Ecto neural progenitor cell (in vitro differentiated cells): ENCODE measurements at regions not wholly inside any gene's neighbourhood (a gene's known extent, or its start where the extent isn't known, plus 50 kb on each side); places are given as distances from the start of the nearest gene placed in this dataset.
A peak's percentile ranks its signal among the peaks of the same experiment; 100 is the strongest.

Experiments used
- DNase-seq: peaks from one replicate; pipeline ENCODE4 v3.0.0-alpha.2; 2018; ENCODE audit warnings: low spot score

DNA sequence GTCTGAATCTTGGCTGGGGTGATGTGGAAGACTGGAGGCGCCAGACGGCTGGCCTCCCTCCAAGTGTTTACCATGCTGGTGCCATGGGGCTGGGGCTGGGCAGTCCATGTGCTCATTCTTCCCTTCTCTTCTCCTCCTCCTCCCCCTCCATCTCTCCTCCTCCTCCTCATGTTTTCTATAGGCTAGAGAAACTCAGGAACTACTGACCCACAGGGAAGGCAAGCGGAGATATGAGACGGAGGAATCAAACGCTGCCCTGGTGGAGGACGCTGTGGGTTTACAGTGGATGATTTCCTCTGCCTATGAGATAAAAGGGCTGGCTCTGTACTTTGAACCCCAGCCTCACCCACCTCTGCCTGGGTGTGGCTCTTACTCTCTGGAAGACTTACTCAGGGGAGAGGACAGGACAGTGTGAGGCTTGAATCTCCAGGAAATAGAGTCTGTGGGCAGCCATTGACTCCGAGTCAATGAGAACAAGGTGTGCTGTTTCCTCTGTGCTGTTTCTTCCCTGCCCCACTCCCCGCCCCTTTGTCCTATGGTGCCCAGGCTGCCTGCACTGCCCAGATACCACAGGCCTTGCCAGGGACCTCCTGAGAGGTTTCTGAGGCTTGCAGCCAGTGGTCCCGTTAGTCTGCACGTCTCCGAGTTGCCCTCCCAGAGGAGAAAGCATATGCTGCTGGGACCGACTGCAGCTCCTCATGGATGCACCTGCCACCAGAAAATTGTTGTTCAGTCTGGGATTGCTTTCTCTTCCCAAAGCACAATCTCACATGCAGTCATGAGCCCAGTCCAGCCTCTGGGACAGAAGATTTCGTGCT, 132.6 kb upstream of the ARHGAP5 start:
- DNase-seq = no peak

DNA sequence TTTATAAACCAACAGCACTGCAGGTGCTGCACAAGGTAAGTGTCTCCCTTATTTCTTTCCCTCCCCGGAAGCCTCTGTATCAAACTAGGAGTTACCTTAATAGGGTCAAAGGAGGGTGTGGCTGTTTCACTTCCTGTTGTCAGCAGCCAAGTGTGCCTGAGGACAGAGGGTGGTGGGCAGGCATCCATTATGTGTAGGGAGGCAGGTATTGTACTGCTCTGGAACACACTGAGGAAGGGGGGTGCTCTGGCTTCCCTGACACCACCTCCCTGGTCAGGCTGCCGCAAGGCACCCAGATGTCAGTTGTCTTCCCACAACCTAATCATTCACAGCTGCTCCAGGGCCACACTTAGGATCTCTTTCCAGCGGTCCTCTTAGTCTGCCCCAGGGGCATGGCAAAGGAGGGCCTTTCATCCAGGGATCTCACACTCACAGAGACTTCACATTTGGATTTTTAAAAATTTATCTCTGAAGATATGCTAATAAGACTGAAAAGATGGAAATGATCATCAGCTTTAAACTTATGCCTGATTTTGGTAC, 132.0 kb upstream of the ARHGAP5 start:
- DNase-seq = no peak

DNA sequence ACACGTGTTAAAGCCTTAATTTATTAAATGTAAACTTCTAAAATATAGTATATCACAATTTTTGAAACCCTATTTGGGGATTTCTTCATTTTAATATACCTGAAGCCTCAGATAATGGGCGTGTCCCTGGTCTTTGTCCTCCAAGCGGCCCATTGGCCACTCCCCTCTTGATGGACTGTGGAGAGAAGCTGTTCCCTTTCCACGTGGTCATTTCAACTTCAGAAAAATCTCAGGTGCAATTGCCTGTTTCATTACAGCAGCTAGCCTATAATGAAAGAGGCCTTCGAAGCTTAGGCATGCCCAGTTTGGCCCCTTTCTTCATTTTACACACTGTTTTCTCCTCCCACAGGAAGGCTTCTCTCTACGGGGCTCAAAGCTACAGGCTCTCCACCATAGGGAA, 131.4 kb upstream of the ARHGAP5 start:
- DNase-seq = no peak

DNA sequence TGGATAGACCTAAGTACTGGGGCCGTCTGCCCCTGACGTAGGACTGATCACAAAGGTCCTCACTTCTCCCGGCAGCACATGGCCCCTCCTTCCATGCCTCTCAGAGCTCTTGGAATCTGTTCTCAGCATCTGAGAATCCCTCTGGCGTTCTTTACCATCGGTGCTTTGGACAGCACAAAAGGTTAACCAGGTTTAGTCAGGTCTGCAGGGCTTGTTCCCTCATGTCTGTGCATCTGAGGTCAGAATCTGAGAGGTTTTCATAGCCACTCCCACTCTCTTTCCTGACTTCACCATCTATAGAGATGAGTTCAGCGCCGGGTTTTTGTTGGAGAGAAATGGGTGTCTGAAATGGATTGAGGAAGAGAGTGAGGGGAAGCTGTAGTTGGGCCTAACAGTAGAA, 130.0 kb upstream of the ARHGAP5 start:
- no peak for DNase-seq

DNA sequence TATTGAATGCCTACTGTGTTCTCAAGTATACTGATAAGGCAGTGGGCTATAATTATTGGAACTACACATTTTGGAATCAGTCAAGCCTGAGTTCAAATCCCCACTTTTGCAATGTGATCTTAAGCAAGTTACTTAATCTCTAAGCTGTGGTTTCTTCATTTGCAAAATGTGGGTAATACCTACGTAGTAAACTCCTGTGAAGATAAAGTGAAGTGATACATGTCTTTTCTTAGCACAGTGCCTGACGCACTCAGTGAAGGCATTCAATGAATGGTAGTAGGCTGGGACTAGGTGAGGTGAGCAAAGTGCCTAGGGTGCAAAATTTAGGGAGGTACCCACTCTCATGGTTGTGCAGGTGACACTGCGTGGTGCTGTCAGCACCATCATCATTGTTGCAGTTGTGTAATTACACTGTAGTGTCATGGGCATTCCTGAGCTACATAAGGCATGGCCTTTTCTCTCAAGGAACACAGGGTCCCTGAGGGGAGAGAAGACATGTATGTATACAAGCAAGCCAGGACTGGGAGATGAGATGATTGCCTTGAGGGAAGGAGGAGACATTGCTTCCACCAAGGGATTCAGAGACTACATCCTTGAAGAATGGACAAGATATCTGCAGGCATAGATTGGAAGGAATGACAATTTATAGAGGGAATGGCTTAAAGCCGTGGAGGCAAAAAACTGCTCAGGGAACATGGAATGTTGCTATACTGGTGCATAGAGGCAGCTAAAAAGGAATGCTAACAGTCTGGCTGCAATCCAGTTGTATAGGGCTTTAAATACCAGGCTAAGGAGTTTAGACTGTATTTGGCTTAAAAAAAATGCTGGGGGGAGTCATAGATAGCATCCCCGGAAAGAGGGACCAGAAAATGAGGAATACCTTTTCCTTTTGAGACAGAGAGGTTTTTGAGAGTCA, 129.2 kb upstream of the ARHGAP5 start:
- DNase-seq = no peak

DNA sequence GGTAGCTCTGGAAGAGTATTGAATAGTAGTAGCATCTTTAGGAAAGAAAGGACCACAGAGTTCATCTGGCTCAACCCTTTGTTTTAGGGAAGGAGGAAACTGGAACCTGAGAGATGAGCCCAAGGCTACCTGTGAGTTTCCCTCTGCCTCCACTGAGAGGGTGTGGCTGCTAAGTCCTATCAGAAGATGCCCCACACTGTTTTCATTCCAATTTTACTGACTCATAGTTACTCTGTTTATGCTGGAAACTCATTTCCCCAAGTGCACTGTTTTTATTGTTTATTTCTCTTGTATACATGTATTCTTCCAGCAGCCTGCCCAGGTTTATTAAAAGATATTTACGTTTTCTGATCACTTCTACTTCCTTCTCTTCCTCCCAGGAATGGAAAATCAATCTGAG, 127.4 kb upstream of the ARHGAP5 start:
- no peak for DNase-seq

DNA sequence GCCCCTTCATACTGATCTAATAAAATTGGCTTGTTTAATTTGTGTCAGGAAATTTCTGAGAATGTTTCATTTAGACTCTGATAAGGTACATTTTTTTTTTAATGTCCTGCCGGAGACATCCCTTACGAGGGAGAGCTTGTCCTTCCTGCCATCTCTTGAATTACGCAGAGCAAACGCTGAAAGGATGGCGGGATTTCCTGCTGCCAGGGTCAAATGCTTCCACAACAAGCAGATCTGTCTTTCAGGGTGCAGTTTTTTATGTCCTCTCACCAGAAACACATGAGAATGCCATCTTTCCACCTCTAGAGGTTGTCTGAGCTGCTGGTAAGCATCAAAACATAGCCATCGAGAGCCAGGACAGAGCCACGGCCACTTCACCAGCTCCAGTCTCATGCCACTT, 126.8 kb upstream of the ARHGAP5 start:
- no peak for DNase-seq

DNA sequence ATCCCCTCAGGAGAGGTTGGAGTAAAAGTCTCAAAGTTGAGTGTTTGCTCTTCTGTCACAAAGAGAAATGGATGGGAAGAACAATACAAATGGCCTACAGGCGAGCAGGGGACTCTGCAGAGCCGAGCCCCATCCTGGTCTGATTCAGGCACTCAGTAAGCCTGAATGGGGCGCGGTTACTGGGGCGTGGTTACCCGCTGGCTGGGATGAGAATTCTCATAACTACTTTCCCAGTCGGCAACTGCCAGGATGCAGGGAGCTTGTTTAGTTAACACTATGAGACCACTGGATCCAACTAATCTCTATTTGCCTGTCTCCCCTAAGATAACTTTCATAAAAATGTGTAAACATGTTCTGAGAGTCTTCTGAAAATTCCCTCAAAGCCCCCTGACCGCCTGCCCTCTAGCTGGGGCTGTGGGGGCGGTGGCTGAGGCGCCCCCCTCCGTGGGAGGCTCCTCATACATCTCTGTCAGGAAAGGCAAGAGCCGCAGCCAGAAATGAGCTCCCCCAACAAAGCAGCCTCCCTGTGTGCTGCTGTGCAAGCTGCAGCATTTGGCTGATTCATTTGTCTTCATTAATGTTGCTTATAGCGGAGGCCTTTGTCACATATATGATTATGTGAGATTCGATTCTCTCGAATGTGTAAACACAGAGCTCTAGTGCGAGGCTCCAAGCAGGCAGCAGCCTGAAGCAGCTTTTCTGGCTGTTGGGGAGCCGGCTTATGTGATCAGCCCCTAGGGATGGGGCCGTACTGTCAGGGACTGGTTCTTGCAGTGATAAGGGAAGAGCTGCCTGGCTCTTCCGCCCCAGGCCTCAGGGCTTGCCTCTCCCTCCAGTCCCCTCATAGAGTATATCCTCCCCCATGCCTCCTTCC, 126.1 kb upstream of the ARHGAP5 start:
- peak; percentile 68 for DNase-seq

DNA sequence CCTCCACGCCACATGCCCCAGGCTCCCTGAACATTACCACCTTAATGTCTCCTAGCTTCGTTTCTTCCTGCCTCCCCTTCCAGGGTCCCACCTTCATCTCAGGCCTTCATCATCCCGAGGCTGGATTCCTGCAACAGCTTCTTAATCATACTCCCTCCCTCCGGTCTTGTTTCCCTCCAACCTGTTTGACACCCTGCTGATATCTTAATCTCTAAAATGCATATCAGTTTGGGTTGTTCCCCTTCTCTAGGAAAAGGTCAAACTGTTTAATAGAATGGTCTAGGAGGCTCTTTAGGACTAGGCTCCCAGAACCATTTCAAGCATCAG, 125.5 kb upstream of the ARHGAP5 start:
- no peak for DNase-seq

DNA sequence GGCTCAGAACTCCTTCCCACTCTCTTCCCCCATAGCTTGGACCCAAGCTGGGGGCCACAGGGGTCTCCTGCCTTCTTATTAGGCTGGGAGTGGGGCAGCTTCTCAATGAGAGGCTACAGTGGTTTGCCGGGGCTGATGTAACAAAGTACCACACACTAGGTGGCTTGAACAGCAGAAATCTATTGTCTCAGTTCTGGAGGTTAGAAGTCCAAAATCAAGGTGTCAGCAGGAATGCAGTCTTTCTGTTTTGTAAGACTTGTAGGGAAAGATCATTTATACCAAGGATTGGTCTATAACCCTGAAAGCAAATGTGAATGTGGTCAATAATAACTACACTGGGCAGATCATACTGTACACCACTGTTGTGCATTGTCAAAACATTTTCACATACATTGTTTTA, 124.5 kb upstream of the ARHGAP5 start:
- DNase-seq = no peak

DNA sequence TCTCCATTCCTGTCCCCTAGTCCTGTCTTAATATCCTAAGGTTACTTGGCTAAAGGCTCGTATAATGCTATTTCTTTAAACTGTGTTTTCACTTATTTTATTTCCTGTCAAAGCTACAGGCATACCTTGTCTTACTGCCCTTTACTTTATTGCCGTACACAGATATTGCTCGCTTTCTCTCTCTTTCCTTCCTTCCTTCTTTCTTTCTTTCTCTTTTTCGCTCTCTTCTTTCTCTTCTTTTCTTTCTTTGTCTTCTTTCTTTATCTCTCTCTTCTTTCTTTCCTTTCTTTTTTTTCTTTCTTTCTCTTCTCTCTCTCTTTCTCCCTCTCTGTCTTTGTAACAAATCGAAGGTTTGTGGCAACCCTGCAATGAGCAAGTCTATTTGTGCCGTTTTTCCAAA, 123.9 kb upstream of the ARHGAP5 start:
- DNase-seq = no peak

DNA sequence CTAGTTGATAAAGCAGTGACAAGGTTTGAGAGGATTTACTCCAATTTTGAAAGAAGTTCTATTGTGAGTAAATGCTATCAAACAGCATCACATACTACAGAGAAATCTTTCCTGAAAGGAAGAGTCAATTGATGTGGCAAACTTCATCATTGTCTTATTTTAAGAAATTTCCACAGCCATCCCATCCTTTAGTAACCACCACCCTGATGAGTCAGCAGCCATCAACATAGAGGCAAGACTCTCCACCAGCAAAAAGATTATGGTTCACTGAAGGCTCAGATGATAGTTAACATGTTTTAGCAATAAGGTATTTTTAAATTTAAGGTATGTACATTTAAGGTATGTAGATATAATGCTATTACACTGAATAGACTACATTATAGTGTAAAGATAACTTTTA, 122.1 kb upstream of the ARHGAP5 start:
- no peak for DNase-seq

DNA sequence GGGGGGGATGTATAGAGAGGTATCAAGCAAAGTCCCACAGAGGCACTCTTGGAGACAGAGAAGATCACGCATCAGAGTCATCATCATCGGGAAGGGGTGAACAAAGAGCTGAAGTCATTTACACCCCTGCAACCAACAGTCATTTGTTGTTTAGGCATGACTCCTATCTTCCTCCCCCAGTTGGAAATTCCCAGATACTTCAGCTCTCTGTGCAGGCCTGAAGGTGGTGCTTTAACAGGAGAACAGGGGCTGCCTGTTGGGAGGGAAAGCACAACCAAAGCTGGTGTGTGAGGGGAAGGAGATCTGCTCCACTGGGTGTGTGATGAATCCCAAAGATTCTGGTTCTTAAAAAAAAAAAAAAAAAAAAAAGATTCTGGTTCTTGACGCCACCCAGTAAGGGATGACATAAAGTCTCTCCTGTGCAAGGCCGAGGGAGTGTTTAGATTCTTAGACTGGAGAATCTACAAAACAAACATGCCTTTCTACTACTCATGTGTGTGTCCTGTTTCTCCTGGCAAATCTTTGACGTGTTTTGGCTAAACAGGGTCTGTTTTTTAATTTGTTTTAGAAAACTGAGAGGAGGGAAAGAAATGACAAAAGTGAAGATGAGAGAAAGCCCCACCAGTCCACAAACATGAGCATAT, 121.0 kb upstream of the ARHGAP5 start:
- no peak for DNase-seq

DNA sequence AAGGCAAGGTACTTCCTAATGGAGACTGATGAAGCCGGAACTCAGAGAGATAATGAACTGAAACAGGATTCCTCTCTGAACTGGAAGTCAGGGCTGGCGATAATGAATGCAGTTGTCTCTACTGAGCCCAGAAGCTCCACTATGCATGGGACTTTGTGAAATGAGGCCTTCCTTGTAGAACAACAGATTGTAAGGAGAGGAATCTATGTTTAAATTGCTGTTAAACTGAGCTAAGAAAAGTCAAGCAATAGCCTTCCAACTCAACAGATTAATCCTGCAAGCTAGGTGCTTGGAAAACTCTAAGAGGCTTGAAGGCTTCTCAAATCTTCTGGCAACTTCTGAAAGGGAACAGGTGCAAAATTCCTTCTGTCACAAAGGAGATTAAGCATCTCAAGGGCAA, 119.5 kb upstream of the ARHGAP5 start:
- DNase-seq = no peak

DNA sequence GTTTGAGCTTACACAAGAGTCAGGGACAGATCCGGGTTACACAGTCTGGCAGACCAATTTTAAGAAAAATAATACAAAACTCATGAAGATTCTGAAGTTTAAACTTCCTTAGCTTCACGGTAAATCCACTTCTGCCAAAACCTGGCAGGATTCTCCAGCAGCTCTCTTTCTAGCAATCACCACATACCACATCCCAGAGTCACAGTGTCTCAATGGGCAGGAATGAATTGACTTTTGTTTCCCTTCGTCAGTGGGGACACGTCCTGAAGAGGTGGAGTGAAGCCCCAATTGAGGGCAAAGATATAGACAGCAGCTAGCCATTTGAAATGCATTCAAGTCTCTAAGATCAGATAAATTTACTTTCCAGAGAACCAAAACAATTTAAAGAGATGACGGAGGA, 117.1 kb upstream of the ARHGAP5 start:
- DNase-seq = no peak

DNA sequence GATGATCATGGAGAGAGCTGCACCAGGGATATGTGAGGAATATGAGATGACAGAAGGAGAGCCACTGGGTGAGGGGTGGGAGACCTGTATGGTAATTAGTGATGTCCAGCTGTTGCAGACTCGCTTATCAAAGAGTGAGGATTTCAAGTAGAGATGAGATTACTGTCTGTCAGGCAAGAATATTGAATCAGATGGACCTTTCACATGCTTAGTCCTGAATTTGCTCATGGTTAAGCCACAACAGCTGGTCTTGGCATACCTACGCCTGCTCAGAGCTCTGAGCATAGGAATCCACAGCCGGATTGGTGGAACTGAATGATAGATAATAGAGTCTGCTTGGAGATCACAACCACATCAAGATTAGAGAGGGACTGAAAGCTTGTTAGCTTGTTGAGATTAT, 115.2 kb upstream of the ARHGAP5 start:
- no peak for DNase-seq

DNA sequence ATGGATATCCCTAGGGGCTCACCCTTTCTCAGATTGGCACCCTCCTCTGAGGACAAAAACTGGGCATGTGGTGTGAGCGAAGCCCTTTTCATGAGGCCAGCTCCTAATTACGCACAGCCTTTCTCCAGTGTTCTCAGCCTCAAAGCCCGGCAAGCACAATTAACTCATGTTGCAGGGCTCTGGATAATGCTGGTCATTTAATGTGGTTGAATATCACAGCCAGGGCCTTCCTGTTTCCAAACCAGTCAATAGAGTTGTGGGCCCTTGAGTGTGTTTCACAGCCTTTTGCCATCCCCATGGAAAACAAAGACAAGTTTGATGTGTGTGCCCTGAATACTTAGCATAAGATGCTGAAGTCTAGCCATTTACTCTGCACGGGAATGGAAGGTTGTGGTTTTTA, 114.2 kb upstream of the ARHGAP5 start:
- DNase-seq = no peak

DNA sequence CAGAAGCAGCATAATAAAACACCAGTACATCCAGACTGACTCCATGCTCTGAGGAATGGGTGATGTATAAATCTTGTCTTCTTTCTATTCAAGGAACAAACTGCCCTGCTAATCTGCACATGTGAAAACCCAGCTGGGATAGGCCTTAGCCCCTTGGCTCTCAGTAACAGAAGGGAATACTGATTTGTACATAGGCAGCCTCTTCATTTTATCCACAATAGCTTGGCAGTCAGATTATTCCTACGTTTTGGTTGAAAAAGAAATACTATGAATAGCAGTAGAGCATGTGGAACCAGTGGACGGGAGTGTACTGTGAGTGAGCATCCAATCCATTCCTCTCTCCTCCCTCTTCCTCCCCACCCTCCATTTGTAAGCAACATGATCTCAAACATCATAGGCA, 113.5 kb upstream of the ARHGAP5 start:
- DNase-seq = no peak

DNA sequence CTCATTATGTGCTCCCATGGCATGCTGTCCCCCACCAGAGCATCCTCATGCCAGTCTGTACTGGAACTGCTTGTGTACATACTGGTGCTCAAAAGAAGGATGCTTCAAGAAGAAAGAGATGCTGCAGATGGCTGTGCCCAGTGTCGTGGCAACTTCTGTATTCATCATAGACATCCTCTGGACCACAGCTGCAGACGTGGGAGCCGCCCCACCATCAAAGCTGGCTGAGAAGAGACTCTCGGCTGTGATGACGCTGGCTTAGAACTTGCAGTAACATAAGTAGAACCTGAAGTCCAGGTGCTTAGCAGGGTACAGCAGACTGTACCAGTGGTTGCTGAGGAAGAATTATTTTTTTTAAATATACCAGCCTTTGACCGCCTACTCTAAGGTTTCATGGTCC, 112.6 kb upstream of the ARHGAP5 start:
- DNase-seq = no peak

DNA sequence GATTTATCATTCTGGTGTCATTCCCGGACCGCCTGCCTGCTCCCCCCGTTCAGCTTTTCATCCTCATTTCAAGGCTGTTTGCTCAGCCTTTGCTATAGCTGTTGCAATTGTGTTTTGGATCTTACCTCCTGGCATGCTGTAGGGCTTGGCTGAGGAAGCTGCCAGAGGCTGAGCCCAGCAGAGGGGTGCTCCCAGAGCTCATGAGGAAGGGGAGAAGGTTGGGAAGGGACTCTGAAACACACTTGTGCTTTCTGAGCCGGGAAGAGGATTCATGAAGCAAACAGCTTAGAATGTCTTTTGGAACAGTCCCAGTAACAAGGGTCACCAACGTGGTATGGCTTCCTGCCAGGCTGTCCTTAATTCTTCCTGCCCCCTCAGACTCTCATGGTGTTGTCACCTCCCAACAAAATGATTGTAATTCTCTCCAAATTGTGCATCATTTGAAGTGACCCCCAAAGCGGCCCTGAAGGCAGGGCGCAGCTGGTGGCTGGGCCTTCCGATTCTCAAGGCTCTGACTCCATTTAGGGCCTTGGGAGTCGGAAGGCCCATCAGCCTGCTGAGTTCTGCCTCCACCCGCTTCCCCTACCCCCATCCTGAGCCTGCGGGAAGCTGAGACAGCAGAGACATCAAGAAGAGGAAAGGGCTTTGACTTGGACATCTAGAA, 111.9 kb upstream of the ARHGAP5 start:
- no peak for DNase-seq
